A673 (cell line): ENCODE measurements at regions not wholly inside any gene's neighbourhood (a gene's known extent, or its start where the extent isn't known, plus 50 kb on each side); places are given as distances from the start of the nearest gene placed in this dataset.
"Not testable (repeated sequence)": the region's sequence is repeated elsewhere in the genome, so short reads cannot be mapped to it uniquely, and the experiment has no call there.

Source experiments
- BruUV-seq: library from RNA; stranded (reverse); fragments of 400-500 nt; replicated peaks from 2 replicates; lab custom pipeline; 2021; lab: Mats Ljungman, UMichigan
- CTCF ChIA-PET: fragments of 300-600 bp; sonication (Branson Sonifier 250); formaldehyde crosslinking; loops from one replicate; lab custom pipeline; 2022; ENCODE audit warnings: antibody characterized with exemption; lab: Charles Lee
- POLR2A ChIA-PET: fragments of 300-600 bp; sonication (Branson Sonifier 250); formaldehyde crosslinking; loops from one replicate; lab custom pipeline; 2022; ENCODE audit warnings: antibody characterized with exemption; ENCODE audit not compliant: low non-redundant PET; lab: Charles Lee
- DNase-seq: peaks from one replicate; pipeline ENCODE4 v3.0.0-alpha.2; 2015; ENCODE audit warnings: low spot score
- H3K27ac ChIP-seq: fragments of 200-600 bp; sonication (generic); 2 replicates; pipeline ENCODE4 v1.5.1; 2016; ENCODE audit warnings: mixed run types, low read depth, mild to moderate bottlenecking, mixed read lengths, antibody characterized with exemption, low read length; ENCODE audit not compliant: poor library complexity, severe bottlenecking
- H3K27me3 ChIP-seq: fragments of 200-600 bp; sonication (generic); replicated peaks from 2 replicates; pipeline ENCODE4 v1.6.1; 2017; ENCODE audit warnings: mixed run types, low read depth, mild to moderate bottlenecking, mixed read lengths, antibody characterized with exemption, low read length; ENCODE audit not compliant: insufficient read depth, poor library complexity
- H3K36me3 ChIP-seq: fragments of 200-600 bp; sonication (generic); 2 replicates; pipeline ENCODE4 v1.6.1; 2016; ENCODE audit warnings: mixed run types, mild to moderate bottlenecking, mixed read lengths, antibody characterized with exemption, low read length; ENCODE audit not compliant: insufficient read depth, poor library complexity, severe bottlenecking
- H3K4me1 ChIP-seq: fragments of 200-600 bp; sonication (generic); 2 replicates; pipeline ENCODE4 v1.6.1; 2017; ENCODE audit warnings: mixed run types, mild to moderate bottlenecking, mixed read lengths, antibody characterized with exemption, low read length; ENCODE audit not compliant: insufficient read depth, poor library complexity, severe bottlenecking
- H3K4me3 ChIP-seq: fragments of 200-600 bp; sonication (generic); 2 replicates; pipeline ENCODE4 v1.5.1; 2016; ENCODE audit warnings: low read depth, mixed run types, mild to moderate bottlenecking, mixed read lengths, low read length; ENCODE audit not compliant: poor library complexity, severe bottlenecking
- H3K9me3 ChIP-seq: fragments of 200-600 bp; sonication (generic); 2 replicates; pipeline ENCODE4 v1.6.1; 2016; ENCODE audit warnings: mixed run types, low read depth, mild to moderate bottlenecking, mixed read lengths, antibody characterized with exemption, low read length; ENCODE audit not compliant: poor library complexity, severe bottlenecking
- CTCF ChIP-seq: fragments of 300-800, 200-600 bp; sonication (generic); conservative IDR thresholded peaks from 2 replicates; pipeline ENCODE4 v1.5.1; 2017; ENCODE audit warnings: low read depth, mild to moderate bottlenecking, antibody characterized with exemption, low read length, moderate library complexity, mixed read lengths
- EZH2 ChIP-seq: fragments of 200-600 bp; sonication (generic); IDR thresholded peaks from 2 replicates; pipeline ENCODE4 v1.6.1; 2017; ENCODE audit warnings: borderline replicate concordance, low read depth, mild to moderate bottlenecking, mixed read lengths, antibody characterized with exemption, low read length; ENCODE audit not compliant: poor library complexity, severe bottlenecking
- intact Hi-C: fragments of 100-400 bp; cut with micrococcal nuclease; formaldehyde crosslinking; loops from one replicate; pipeline ENCODE4 v1.10.0; 2022; ENCODE audit not compliant: unreplicated experiment

GRCh38 chr11:101262258-101262657, 132.6 kb upstream of the PGR start:
- ChIA-PET POLR2A (no interaction called here), CTCF (no interaction called here)
- DNase-seq = no peak
- Histone ChIP-seq H3K36me3 (no peaks in the 10 kb centered on the region), H3K27ac (no peak overlapping the region), H3K4me1 (no peaks in the 10 kb centered on the region), H3K9me3 (no peaks in the 10 kb centered on the region), H3K27me3 (no peaks in the 10 kb centered on the region), H3K4me3 (no peak overlapping the region)
- no TSS peak for BruUV-seq
- no peak for TF ChIP-seq EZH2
- no peak for TF ChIP-seq CTCF
- intact Hi-C loops = no loop called here

DNA sequence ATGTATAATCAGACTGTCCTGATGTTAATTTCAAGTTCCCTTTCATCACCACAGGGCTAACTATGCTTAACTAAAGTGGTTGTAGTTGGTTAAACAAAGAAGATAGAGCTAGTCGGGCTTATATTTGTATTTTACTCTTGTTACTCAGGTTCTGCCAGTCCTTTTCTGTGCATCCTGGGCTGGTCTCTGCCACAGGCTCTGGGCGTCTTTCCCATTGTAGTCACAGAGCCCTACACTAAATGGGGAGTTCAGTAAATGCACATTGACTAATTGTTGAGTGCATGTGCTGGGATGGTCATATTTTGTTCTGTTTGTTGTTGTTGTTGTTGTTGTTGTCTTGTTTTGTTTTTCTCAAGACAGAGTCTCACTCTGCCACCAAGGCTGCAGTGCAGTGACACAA, 125.4 kb upstream of the PGR start:
- POLR2A ChIA-PET = no interaction called here

GRCh38 chr11:101254037-101254436, 124.4 kb upstream of the PGR start:
- Histone ChIP-seq H3K36me3 (no peaks in the 10 kb centered on the region), H3K4me1 (no peaks in the 10 kb centered on the region), H3K4me3 (no peak overlapping the region), H3K27ac (no peak overlapping the region), H3K27me3 (no peaks in the 10 kb centered on the region), H3K9me3 (no peaks in the 10 kb centered on the region)
- DNase-seq = no peak
- TF ChIP-seq EZH2 (no peak), CTCF (no peak)
- POLR2A ChIA-PET = no interaction called here
- intact Hi-C loops = no loop called here
- CTCF ChIA-PET = no interaction called here
- no TSS peak for BruUV-seq

More for the DNA sequence above, 125.4 kb upstream of the PGR start:
- no TSS peak for BruUV-seq
- H3K4me1 ChIP-seq = no peaks in the 10 kb centered on the region
- no peak for DNase-seq
- TF ChIP-seq EZH2 (no peak), CTCF (no peak)
- H3K4me3 ChIP-seq = no peak overlapping the region
- intact Hi-C loops = no loop called here
- CTCF ChIA-PET = no interaction called here
- no peak overlapping the region for H3K27ac ChIP-seq
- H3K36me3 ChIP-seq = no peaks in the 10 kb centered on the region
- no peaks in the 10 kb centered on the region for H3K27me3 ChIP-seq
- H3K9me3 ChIP-seq = no peaks in the 10 kb centered on the region

- POLR2A ChIA-PET, H3K4me1 ChIP-seq, H3K4me3 ChIP-seq, DNase-seq, H3K36me3 ChIP-seq, CTCF ChIA-PET, H3K27me3 ChIP-seq, H3K9me3 ChIP-seq, H3K27ac ChIP-seq, BruUV-seq, intact Hi-C loops: not testable (repeated sequence)
Measured at GRCh38 chr11:101245635-101246034, 116.0 kb upstream of the PGR start.

- H3K27me3 ChIP-seq, H3K27ac ChIP-seq, intact Hi-C loops, H3K36me3 ChIP-seq, H3K4me3 ChIP-seq, H3K4me1 ChIP-seq, CTCF ChIA-PET, BruUV-seq, H3K9me3 ChIP-seq, POLR2A ChIA-PET, DNase-seq: not testable (repeated sequence)
Measured at GRCh38 chr11:101245081-101245480, 115.5 kb upstream of the PGR start.
